ENCODE measurements at regions not wholly inside any gene's neighbourhood (a gene's known extent, or its start where the extent isn't known, plus 50 kb on each side); places are given as distances from the start of the nearest gene placed in this dataset.

- TF ChIP-seq CTCF (IDR thresholded peaks at IDR 0.05; ENCODE audit: extremely low read depth in 1 of 2, insufficient read depth in 1 of 2, low read depth in 1 of 2, low read length in 2 of 2) (no peak), MYC (IDR thresholded peaks at IDR 0.05; ENCODE audit: low read depth, low read length) (no peak), MAX (IDR thresholded peaks at IDR 0.05; ENCODE audit: insufficient read depth, insufficient read length) (no peak), EZH2 (IDR thresholded peaks at IDR 0.05; ENCODE audit: borderline replicate concordance, low read depth, low read length, severe bottlenecking) (no peak), POLR2A (IDR thresholded peaks at IDR 0.05; ENCODE audit: low read depth, low read length) (no peak), JUN (IDR thresholded peaks at IDR 0.05; ENCODE audit: borderline replicate concordance, insufficient read depth, insufficient read length, low read depth) (no peak), POLR2AphosphoS5 (IDR thresholded peaks at IDR 0.05; ENCODE audit: insufficient read depth, low read depth, low read length) (no peak), FOS (IDR thresholded peaks at IDR 0.05; ENCODE audit: borderline replicate concordance, insufficient read depth, low read length) (no peak)
These were observed 409.2 kb upstream of the SPHKAP start for GRCh38 chr2:228590681-228591080.

All from endothelial cell of umbilical vein (primary cell).